HG02884 (cell line): ENCODE measurements at regions not wholly inside any gene's neighbourhood (a gene's known extent, or its start where the extent isn't known, plus 50 kb on each side); places are given as distances from the start of the nearest gene placed in this dataset.
"Not testable (repeated sequence)": the region's sequence is repeated elsewhere in the genome, so short reads cannot be mapped to it uniquely, and the experiment has no call there.

Source experiments
- ATAC-seq: cut with Tn5 transposase; IDR thresholded peaks from one replicate; pipeline ENCODE4 v1.9.1; 2021; ENCODE audit warnings: mild to moderate bottlenecking, moderate library complexity; ENCODE audit not compliant: unreplicated experiment

DNA sequence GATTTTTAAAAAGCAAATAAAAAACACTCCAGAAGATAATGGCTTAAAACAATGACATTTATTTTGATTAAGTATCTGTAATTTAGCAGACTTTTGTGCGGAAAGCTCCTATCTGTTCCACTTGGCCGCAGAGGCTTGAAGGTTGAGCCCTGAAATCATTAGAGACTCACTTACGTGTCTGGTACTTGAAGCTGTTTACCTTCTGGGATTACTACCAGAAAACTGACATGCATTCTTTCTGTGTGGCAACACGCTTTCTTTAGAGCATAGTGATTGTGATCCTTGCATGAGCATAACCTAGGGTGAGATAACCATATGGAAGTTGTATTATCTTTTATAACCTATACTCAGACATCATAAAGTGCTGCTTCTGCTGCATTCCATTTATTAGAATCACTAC lies 298.5 kb downstream of the SI start:
- ATAC-seq: no peak

DNA sequence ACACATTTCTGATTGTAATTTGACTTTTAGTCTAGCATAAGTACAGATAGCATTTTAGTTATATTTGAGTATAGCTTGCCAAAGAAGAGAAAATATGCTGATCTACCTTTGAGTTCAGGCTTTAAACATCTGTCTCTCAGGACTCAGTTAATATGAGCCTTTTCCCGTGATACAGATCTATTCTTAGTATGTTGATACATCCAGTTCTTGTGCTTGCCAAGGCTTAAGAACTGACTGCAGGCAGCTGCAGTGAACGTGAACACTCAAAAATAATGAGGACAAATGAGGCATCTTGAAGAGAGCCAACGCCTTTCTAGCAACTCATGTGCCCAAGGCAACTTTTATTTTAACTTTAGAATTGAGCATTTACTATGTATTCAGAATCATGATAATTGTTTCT lies 325.5 kb downstream of the SI start:
- ATAC-seq: no peak

DNA sequence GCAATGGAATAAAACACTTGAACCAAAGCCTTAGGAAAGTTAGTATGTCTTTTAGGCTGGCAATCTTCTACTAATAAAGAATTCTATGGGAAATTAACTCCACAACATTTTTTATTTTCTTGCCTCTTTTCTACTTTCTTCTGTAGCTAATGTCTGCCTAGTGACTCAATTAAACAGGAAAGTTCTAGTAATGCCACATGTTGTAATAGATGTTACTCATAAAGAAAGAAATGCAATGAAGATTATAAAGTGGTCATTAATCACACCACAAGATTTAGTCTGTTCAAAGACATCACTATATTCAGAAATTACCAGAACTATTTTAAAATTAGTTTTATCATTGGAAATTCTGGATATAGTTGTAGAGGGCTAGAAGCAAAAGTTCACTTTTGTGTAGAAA lies 329.7 kb downstream of the SI start:
- no peak for ATAC-seq

DNA sequence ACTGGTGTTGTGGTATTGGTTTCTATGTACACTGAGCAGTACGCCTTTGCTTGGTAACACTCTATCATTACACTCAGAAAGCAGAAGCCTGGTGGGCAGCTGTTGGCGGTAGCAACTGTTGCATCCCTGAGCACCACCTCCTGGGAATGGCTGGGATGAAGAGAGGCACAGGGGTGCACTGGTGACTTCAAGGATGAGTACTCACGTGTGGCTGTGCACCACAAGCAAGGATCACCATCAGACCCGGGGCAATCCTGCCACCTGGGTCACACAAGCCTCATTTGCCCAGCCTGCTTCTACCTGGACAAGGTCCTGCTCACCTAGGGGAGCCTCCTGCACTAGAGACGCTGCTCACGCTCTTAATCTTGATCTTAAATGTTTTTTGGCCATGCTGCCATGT lies 336.4 kb downstream of the SI start:
- ATAC-seq: no peak

DNA sequence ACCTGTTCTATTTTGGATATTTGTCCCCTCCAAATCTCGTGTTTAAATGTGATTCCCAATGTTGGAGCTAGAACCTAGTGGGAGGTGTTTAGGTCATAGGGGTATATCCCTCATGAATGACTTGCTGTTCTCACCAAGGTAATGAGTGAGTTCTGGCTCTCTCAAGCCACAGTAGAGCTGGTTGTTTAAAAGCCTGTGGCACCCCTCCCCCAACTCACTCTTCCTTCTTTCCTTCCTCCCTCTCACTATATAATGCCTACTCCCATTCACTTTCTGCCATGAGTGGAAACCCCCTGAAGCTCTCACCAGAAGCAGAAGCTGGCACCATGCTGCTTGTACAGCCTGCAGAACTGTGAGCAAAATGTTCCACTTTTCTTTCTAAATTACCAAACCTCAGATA lies 341.1 kb downstream of the SI start:
- ATAC-seq: no peak

DNA sequence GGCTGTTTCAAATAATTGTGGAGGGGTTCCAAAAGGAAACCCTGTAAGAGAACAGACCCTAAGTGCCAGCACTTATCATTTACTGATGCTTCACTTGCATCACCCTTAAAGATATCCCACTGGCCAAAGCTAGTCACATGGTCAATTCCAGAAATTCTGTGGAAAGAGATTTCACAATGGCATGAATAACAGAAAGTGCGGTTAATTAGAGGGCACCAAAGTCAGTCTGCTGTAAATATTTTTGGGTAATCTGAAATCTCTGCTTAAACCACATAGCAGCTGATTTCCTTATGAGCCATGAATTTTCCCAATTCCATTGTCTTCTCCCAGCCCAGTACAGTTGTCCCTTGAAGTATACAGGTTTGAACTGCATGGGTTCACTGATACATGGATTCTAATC lies 346.1 kb downstream of the SI start:
- ATAC-seq: no peak

DNA sequence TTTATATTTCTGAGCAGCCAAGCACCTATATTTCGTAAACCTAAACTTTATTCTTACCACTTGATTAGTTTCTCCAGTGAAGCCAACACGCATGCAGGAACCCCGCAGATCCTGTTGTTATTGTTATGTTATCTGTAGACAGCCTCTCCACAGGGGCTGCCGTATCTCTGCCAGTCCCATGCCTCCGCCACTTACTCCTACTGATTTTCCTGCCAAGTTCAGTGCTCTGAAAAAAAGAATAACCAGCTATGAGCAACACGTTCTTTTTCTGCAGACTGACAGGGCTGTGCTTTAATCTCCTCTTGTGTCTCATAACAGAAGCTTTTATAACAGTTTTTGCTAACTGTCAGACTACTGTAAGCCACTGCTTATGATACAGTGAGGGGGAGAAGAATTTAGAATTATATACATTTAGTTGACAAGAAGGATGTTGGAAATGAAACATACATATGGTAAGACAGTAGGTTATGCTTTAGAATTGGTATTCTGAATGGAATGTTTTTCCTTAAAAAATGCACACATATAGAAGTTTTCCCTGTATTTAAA lies 347.4 kb downstream of the SI start:
- ATAC-seq: no peak

DNA sequence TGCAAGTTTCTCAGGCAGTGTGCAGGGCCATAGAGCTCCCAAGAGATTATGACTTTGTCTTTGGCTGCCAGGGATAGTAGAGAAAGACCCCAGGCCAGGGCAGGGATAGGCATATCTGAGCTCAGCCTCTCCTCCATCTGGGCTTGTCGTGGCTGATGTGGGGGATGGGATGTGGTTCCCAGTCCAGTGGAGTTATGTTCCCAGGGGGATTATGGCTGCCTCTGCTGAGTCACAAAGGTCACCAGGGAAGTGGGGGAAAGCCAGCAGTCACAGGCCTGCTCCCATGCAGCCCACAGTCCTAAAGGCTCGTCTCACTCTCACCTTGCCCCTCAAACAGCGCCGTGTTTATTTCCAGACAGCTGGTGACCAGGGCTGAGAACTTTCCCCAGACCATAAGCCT lies 354.9 kb downstream of the SI start:
- ATAC-seq: no peak

DNA sequence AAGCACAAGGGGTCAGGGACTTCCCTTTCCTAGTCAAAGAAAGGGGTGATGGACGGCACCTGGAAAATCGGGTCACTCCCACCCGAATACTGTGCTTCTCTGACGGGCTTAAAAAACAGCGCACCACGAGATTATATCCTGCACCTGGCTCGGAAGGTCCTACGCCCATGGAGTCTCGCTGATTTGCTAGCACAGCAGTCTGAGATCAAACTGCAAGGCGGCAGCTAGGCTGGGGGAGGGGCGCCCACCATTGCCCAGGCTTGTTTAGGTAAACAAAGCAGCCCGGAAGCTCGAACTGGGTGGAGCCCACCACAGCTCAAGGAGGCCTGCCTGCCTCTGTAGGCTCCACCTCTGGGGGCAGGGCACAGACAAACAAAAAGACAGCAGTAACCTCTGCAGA lies 375.5 kb downstream of the SI start:
- ATAC-seq: not testable (repeated sequence)

DNA sequence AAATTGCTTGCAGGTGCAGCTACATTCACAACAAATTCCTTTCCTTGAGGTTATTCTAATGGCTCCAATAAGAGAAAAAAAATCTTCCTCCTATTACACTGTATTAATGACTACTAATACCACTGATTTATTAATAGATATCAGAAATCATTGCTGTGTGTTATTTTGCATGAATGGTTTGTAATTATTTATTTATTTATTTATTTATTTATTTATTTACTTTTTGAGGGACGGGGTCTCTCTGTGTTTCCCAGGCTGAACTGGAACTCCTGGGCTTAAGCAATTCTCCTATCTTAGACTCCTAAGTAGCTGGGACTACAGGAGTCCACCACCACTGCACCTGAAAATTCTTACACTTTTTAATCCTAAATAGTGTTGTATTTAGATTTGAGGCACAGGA lies 390.4 kb downstream of the SI start:
- no peak for ATAC-seq

DNA sequence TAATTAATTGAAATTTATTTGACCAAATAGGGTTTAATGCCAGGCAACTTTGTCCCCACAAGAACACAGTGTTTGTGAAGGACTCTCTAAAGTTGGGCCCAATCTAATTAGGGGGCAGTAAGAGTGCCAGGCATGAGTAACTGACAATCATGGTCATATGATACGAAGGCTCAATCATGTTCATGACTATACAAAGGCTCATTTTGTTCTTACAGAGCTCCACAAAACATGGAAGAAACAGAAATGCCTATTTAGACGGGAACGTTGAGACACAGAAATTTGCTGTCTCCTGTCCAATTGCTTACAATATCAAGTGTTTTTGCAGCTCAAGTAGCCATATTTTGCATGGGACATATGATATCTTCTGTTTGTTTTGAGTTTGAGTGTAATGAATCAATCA lies 391.1 kb downstream of the SI start:
- ATAC-seq: no peak

DNA sequence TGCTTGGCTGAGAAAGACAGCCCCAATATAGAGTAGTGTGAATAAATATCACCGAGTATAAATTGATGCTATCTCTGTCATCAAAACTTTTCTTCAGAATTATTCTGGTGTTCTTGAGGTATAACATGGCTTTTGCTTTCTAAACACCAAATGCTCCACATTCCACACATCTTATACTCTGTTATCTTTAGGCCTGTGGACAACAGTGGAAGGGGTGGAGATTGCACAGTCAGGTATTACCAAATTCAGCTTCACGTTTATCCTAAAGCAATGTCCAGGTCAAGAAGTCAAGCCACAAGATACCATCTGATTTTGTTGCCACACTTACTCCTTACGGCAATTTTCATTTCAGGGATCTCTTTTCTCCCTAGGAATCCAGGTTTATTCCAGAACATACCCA lies 394.8 kb downstream of the SI start:
- no peak for ATAC-seq

DNA sequence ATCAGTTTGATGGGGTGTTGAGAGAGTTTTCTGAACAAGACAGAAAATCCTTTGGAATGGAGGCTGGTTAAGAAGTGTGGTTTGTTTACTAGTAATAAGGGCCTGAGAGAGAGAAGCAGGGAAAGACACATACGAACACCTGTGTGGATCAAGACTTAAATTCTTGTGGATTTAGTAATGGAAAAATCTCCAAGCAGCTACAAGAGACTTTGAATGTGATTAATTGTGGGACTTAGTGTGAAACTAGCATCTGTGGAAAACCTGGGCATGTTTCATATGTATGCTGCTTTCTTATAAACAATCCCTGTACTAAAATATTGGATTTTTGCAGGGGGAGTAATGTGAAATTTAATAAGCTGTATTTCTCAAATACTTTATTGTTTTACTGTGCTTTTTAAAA lies 399.1 kb downstream of the SI start:
- ATAC-seq: no peak

DNA sequence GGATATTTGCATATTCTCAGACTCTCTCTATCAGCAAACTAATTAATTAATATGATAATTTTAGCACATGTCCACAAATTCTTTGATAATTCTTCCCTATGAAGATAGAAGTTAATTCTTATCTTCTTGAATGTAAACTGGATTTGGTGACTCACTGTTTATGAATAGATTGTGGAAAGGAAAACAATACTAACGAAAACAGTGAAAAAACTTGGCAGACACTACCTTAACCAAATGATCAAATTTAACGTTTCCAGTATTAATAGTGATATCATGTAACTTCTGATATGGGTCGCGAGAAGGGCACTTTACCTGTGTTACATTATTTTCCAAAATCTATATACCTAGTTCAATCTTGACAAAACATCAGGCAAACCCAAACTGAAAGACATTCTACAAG lies 401.0 kb downstream of the SI start:
- ATAC-seq: no peak

DNA sequence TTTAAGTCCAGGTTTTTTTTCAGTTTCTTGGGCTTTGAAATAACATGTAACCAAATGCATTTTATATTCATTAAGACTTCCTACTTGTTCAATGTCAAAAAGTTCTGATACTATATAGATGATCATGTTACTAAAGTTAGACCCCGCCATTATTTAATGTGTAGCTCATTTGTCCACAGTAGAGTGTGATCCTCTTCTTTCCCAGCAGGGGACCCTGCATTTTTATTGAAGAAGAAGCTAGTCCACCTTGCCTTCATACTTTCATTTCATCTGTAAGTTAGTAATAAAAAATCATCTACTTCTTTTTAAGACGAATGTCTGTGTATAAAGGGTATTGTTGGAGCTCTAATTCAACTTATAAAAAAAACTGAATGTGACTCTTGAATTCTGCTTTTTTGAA lies 404.6 kb downstream of the SI start:
- ATAC-seq: no peak

DNA sequence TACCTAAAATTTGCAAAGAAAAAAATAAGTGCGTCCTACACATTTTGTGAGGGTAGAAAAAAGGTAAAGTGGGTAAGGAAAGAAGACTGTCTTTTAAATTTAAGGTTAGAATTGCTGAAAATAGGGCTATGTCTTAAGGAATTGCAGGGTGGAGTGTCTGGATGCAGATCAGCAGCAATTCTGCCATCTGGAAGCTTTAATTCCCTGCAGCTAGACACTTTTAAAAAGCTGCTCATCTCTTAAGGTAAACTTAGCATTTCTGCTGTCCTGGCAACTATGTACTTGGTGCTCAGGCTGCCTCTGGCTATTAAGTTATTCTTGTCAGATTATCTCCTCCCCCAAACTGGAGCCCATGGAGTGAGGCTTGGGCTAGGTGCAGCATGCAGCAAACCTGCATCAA lies 420.2 kb downstream of the SI start:
- no peak for ATAC-seq

DNA sequence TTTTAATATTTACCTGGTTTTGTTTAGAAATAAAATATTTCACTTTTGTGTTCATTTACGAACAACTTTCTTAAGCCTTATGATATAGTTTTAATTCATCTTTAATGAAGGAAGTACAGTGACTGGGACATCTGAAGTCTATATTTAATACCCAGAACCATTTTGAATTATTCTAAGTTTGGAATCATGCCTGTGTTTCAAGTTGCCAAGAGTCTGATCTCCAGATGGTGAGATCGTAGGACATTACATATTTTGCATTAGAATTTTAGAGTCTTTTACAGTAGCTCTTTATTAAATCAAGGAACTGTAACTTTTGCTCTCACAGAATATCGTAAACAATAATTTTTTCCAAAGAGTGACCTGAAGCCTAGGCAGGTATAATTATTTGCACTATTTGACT lies 420.7 kb downstream of the SI start:
- no peak for ATAC-seq

DNA sequence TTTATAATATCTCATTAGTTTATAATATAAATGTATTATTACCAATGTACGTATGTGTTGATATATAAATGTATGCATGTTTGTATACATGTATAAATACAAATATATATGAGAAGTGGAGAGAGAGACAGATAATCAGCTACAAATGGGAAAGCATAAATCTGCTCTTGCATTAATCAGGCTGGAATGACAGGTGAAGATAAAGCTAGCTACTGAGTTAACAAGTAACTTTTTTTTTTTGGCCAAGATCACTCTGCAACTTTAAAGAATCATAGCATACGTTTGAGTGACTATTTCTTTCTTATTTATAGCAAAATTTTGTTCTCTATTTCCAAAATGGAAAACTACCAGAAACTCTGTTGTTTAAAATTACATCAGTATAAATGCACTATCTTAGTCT lies 422.8 kb downstream of the SI start:
- ATAC-seq: no peak

DNA sequence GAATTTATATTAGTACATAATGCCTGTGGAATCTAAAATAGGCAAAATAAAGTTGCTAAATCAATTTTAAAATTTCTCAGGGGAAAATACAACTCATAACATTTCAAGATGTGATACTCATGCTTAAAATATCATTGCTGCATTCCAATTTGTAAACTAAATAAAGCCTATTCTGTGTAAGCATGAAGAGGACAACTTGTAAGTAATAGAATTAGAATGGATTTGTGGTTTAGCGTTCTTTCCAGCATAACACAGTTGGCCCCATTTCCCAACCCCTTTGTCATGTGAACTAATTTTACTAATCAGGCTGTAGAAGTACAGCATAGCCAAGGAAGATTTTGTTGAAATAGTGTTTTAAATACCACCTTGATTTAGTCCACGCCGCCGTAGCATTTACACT lies 437.2 kb downstream of the SI start:
- no peak for ATAC-seq

DNA sequence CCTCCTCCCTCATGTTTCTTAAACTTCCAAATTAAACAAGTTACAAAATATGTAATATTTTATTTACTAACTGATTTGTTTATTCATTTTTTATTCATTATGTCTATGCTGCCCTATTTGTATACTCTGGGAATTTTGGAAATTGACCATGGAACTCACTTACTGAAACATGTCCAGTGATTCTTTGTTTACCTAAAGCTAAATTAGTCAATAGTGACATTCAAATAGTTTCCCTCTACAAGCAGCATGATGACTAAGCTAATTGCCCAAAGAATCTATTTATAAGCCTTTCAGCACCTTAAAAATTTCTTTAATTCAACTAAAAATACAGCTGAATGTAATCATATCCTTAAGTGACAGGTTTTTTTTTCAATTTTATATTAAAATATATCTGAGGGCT lies 437.7 kb downstream of the SI start:
- ATAC-seq: no peak

DNA sequence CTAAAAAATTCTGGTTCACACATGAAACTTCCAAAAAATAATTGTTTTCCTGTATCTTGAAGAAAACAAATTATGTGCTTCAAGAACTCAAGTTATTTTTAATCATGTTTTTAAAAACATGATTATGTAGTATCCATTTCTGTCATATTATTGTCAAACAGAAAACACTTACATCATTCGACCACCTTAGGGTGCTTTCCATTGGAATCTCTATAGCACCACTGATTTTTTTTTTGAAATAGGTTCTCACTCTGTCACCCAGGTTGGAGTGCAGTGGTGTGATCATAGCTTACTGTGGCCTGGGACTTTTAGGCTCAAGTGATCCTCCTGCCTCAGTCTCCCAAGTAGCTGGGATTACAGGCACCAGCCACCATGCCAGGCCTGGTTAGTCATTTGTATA lies 457.3 kb downstream of the SI start:
- ATAC-seq: no peak

DNA sequence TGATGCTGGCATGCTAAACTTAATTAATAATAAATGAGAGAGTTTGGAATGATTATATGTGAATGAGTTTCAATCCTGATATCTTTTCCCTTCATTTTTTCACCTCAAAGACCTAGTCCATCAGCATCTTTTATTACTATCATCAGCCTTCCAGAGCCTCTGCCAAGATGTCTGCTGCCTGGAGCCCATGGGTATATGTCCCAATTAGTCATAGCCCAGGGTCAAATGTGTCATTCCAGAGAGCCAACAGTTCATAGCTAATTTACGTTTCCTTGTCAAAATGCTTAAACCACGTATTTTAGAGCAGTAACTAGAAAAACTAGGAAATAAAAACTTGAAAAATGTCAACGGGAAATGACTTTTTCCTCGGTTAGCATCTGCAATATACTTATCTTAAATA lies 457.9 kb downstream of the SI start:
- ATAC-seq: no peak

DNA sequence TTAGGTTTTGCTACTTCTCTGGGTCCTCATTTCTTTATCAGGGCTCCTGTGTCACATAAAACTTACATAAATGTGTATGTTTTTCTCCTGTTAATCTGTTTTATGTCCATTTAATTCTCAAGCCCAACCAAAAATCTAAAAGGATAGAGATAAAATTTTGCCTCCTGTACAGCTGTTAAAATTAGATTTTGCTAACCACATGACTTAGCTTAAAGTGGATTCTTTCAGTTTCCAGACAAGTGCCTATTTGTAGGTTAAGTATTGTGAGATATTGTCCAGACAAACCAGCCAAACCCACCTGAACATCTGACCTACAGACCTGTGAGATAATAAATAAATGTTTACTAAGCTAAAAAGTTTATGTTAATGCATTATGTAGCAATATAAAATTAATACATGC lies 465.5 kb downstream of the SI start:
- ATAC-seq: no peak
